ENCODE measurements at regions not wholly inside any gene's neighbourhood (a gene's known extent, or its start where the extent isn't known, plus 50 kb on each side); places are given as distances from the start of the nearest gene placed in this dataset.

- no peak for DNase-seq (ENCODE audit: low read depth in 2 of 2)
Observed at GRCh38 chr13:105936816-105937215, 598.6 kb downstream of the EFNB2 start.

GRCh38 chr13:105929505-105929904 lies 606.0 kb downstream of the EFNB2 start:
- DNase-seq (ENCODE audit: low read depth in 2 of 2) = no peak

GRCh38 chr13:105928901-105929300 lies 606.6 kb downstream of the EFNB2 start:
- DNase-seq (ENCODE audit: low read depth in 2 of 2) = no peak

GRCh38 chr13:105928048-105928447 lies 607.4 kb downstream of the EFNB2 start:
- DNase-seq (ENCODE audit: low read depth in 2 of 2) = no peak

GRCh38 chr13:105925496-105925895 lies 610.0 kb downstream of the EFNB2 start:
- no peak for DNase-seq (ENCODE audit: low read depth in 2 of 2)

GRCh38 chr13:105921711-105922110 lies 613.8 kb downstream of the EFNB2 start:
- DNase-seq (ENCODE audit: low read depth in 2 of 2) = no peak

- no peak for DNase-seq (ENCODE audit: low read depth in 2 of 2)
Observed at GRCh38 chr13:105920370-105920769, 615.1 kb downstream of the EFNB2 start.

- no peak for DNase-seq (ENCODE audit: low read depth in 2 of 2)
Observed at GRCh38 chr13:105918842-105919741, 616.4 kb downstream of the EFNB2 start.

GRCh38 chr13:105915146-105915850 lies 620.2 kb downstream of the EFNB2 start:
- DNase-seq (ENCODE audit: low read depth in 2 of 2) = no peak

- no peak for DNase-seq (ENCODE audit: low read depth in 2 of 2)
Observed at GRCh38 chr13:105914291-105915036, 621.0 kb downstream of the EFNB2 start.

- DNase-seq (ENCODE audit: low read depth in 2 of 2) = no peak
Observed at GRCh38 chr13:105908586-105908985, 626.9 kb downstream of the EFNB2 start.

- DNase-seq (ENCODE audit: low read depth in 2 of 2) = no peak
Observed at GRCh38 chr13:105907319-105908019, 628.0 kb downstream of the EFNB2 start.

- no peak for DNase-seq (ENCODE audit: low read depth in 2 of 2)
Observed at GRCh38 chr13:105906746-105907145, 628.7 kb downstream of the EFNB2 start.

- DNase-seq (ENCODE audit: low read depth in 2 of 2) = no peak
Observed at GRCh38 chr13:105904034-105904742, 631.3 kb downstream of the EFNB2 start.

- DNase-seq (ENCODE audit: low read depth in 2 of 2) = no peak
Observed at GRCh38 chr13:105902396-105902795, 633.1 kb downstream of the EFNB2 start.

- no peak for DNase-seq (ENCODE audit: low read depth in 2 of 2)
Observed at GRCh38 chr13:105897575-105897974, 637.9 kb downstream of the EFNB2 start.

GRCh38 chr13:105894697-105895096 lies 640.8 kb downstream of the EFNB2 start:
- DNase-seq (ENCODE audit: low read depth in 2 of 2) = no peak

- no peak for DNase-seq (ENCODE audit: low read depth in 2 of 2)
Observed at GRCh38 chr13:105890509-105890908, 645.0 kb downstream of the EFNB2 start.

GRCh38 chr13:105878119-105878700 lies 657.3 kb downstream of the EFNB2 start:
- no peak for DNase-seq (ENCODE audit: low read depth in 2 of 2)

GRCh38 chr13:105874814-105875213 lies 660.6 kb downstream of the EFNB2 start:
- DNase-seq (ENCODE audit: low read depth in 2 of 2) = no peak

GRCh38 chr13:105871768-105872167 lies 663.7 kb downstream of the EFNB2 start:
- DNase-seq (ENCODE audit: low read depth in 2 of 2) = no peak

Data from stimulated activated CD4-positive, alpha-beta T cell treated with anti-CD3 and anti-CD28 coated beads, Interleukin-12 subunit alpha, Interleukin-12 subunit beta, amount 100 ng/mL, for 24 hours (primary cell).